OCI-LY7 (cell line): ENCODE measurements at regions not wholly inside any gene's neighbourhood (a gene's known extent, or its start where the extent isn't known, plus 50 kb on each side); places are given as distances from the start of the nearest gene placed in this dataset.

Experiments used
- EZH2phosphoT487 ChIP-seq: fragments of 200-600 bp; sonication (generic); IDR thresholded peaks from 2 replicates; pipeline ENCODE4 v1.6.1; 2018; ENCODE audit warnings: low read depth, borderline replicate concordance, mild to moderate bottlenecking, mixed run types, antibody characterized with exemption, low read length, moderate library complexity, mixed read lengths
- TF ChIP-seq, protein P1 (sequence below): fragments of 200-600 bp; sonication (generic); conservative IDR thresholded peaks from 2 replicates; pipeline ENCODE4 v1.5.1; 2014; ENCODE audit warnings: mild to moderate bottlenecking, antibody characterized with exemption, low read length, moderate library complexity, mixed read lengths

GRCh38 chr6:27834384-27834783, 77.8 kb downstream of the OR2B2 start:
- TF ChIP-seq, protein P1, sequence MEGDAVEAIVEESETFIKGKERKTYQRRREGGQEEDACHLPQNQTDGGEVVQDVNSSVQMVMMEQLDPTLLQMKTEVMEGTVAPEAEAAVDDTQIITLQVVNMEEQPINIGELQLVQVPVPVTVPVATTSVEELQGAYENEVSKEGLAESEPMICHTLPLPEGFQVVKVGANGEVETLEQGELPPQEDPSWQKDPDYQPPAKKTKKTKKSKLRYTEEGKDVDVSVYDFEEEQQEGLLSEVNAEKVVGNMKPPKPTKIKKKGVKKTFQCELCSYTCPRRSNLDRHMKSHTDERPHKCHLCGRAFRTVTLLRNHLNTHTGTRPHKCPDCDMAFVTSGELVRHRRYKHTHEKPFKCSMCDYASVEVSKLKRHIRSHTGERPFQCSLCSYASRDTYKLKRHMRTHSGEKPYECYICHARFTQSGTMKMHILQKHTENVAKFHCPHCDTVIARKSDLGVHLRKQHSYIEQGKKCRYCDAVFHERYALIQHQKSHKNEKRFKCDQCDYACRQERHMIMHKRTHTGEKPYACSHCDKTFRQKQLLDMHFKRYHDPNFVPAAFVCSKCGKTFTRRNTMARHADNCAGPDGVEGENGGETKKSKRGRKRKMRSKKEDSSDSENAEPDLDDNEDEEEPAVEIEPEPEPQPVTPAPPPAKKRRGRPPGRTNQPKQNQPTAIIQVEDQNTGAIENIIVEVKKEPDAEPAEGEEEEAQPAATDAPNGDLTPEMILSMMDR: no peak
- no peak for TF ChIP-seq EZH2phosphoT487
